ENCODE measurements at regions not wholly inside any gene's neighbourhood (a gene's known extent, or its start where the extent isn't known, plus 50 kb on each side); places are given as distances from the start of the nearest gene placed in this dataset.

- no peak for DNase-seq
Measured at GRCh38 chr3:177932346-177932745, 603.9 kb upstream of the KCNMB2 start.

- no peak for DNase-seq
Measured at GRCh38 chr3:177932750-177933660, 603.2 kb upstream of the KCNMB2 start.

GRCh38 chr3:177934001-177934891, 602.0 kb upstream of the KCNMB2 start:
- peak; percentile 69 for DNase-seq

- DNase-seq = peak; percentile 56
Measured at GRCh38 chr3:177935047-177935446, 601.2 kb upstream of the KCNMB2 start.

GRCh38 chr3:177936721-177937120, 599.5 kb upstream of the KCNMB2 start:
- DNase-seq = no peak

GRCh38 chr3:177942911-177943310, 593.3 kb upstream of the KCNMB2 start:
- no peak for DNase-seq

GRCh38 chr3:177944228-177944661, 592.0 kb upstream of the KCNMB2 start:
- no peak for DNase-seq

- DNase-seq = no peak
Measured at GRCh38 chr3:177946048-177946447, 590.2 kb upstream of the KCNMB2 start.

GRCh38 chr3:177946497-177946896, 589.7 kb upstream of the KCNMB2 start:
- no peak for DNase-seq

GRCh38 chr3:177946936-177947335, 589.3 kb upstream of the KCNMB2 start:
- DNase-seq = no peak

GRCh38 chr3:177947901-177948300, 588.3 kb upstream of the KCNMB2 start:
- DNase-seq = no peak

GRCh38 chr3:177948716-177949425, 587.4 kb upstream of the KCNMB2 start:
- no peak for DNase-seq

GRCh38 chr3:177959188-177959587, 577.0 kb upstream of the KCNMB2 start:
- DNase-seq = no peak

- DNase-seq = no peak
Measured at GRCh38 chr3:177960014-177960413, 576.2 kb upstream of the KCNMB2 start.

- no peak for DNase-seq
Measured at GRCh38 chr3:177960722-177961121, 575.5 kb upstream of the KCNMB2 start.

GRCh38 chr3:177961784-177962183, 574.5 kb upstream of the KCNMB2 start:
- no peak for DNase-seq

GRCh38 chr3:177966493-177966892, 569.7 kb upstream of the KCNMB2 start:
- no peak for DNase-seq

GRCh38 chr3:177968891-177969290, 567.3 kb upstream of the KCNMB2 start:
- DNase-seq = no peak

GRCh38 chr3:177973241-177973840, 562.9 kb upstream of the KCNMB2 start:
- no peak for DNase-seq

GRCh38 chr3:177976241-177976640, 560.0 kb upstream of the KCNMB2 start:
- DNase-seq = no peak

- DNase-seq = no peak
Measured at GRCh38 chr3:177976866-177977265, 559.4 kb upstream of the KCNMB2 start.

GRCh38 chr3:177977381-177978158, 558.7 kb upstream of the KCNMB2 start:
- DNase-seq = no peak

All from islet precursor cell (in vitro differentiated cells).